ENCODE measurements at regions not wholly inside any gene's neighbourhood (a gene's known extent, or its start where the extent isn't known, plus 50 kb on each side); places are given as distances from the start of the nearest gene placed in this dataset.

DNA sequence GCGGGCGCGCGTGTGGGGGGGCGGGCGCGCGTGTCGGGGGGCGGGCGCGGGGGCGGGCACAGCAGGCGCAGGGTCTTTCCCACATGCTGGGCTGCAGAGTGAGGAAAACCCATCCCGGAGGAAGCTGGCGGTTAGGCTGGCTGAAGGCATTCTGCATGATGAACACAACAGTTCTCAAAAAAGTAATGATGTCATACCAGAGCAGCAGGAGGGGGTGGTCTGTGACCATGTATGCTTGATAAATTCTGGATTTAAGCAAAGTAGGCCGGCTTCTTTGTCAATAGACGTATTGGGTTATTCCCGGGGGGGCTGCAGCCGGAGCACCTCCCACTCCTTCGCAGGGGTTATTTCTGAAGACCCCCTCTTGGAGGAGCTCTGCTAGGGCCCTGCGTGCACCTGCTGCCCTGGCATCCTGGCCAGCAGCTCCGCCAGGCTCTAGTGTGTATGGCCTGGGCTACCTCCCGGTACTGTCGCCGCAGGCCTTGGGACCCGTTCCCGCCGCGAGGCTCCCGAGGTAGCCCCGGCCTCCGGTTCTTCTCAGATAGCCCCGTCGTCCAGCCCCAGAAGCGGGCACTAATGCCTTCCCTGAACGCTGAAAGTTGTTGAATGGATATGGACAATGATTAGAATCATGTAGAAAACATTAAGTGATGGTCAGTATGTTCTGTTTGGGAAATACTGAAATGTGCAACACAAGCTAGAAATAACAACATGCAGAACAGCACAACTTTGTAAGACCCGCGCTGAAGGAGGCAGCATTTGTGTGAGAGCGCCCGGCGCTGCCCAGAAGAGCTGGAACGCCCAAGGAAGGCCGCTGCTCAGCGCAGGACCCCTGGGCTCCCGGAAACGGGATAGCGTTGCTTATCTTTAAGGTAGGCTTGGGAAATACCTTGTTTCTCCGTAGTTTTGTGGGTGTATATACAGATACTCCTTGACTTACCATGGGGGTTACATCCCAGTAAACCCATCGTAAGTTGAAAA, 101.4 kb upstream of the RAB6C start:
- no peak overlapping the region for H3K27ac Mint-ChIP-seq
- ChIA-PET CTCF (interaction anchor here (1.4 kb wide), 2 partner anchors 13 to 45 kb away, joined by 4 to 7 read pairs; no protein-coding TSS in a partner anchor), POLR2A (no interaction called here)
- no peaks in the 10 kb centered on the region for H3K9me3 Mint-ChIP-seq
- no peak for TF ChIP-seq ETV6 (CRISPR knock-in tag; IDR thresholded peaks at IDR 0.05)
- TF ChIP-seq, protein P1, sequence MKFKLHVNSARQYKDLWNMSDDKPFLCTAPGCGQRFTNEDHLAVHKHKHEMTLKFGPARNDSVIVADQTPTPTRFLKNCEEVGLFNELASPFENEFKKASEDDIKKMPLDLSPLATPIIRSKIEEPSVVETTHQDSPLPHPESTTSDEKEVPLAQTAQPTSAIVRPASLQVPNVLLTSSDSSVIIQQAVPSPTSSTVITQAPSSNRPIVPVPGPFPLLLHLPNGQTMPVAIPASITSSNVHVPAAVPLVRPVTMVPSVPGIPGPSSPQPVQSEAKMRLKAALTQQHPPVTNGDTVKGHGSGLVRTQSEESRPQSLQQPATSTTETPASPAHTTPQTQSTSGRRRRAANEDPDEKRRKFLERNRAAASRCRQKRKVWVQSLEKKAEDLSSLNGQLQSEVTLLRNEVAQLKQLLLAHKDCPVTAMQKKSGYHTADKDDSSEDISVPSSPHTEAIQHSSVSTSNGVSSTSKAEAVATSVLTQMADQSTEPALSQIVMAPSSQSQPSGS (CRISPR knock-in tag; IDR thresholded peaks at IDR 0.05; ENCODE audit: borderline replicate concordance, low read depth): no peak
- no peak for TF ChIP-seq NFATC4 (CRISPR knock-in tag; IDR thresholded peaks at IDR 0.05)
- TF ChIP-seq, protein P2, sequence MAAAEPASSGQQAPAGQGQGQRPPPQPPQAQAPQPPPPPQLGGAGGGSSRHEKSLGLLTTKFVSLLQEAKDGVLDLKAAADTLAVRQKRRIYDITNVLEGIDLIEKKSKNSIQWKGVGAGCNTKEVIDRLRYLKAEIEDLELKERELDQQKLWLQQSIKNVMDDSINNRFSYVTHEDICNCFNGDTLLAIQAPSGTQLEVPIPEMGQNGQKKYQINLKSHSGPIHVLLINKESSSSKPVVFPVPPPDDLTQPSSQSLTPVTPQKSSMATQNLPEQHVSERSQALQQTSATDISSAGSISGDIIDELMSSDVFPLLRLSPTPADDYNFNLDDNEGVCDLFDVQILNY (CRISPR knock-in tag; IDR thresholded peaks at IDR 0.05): no peak
- ATAC-seq: peak; percentile 65
- H3K4me1 Mint-ChIP-seq: peaks cover 13% of the 10 kb centered on the region
- H3K4me3 Mint-ChIP-seq: peak overlapping the region; percentile 74
- peak; percentile 33 for DNase-seq (ENCODE audit: low spot score)
- H3K36me3 Mint-ChIP-seq: no peaks in the 10 kb centered on the region
- H3K27me3 Mint-ChIP-seq (ENCODE audit: low read depth): no peaks in the 10 kb centered on the region

DNA sequence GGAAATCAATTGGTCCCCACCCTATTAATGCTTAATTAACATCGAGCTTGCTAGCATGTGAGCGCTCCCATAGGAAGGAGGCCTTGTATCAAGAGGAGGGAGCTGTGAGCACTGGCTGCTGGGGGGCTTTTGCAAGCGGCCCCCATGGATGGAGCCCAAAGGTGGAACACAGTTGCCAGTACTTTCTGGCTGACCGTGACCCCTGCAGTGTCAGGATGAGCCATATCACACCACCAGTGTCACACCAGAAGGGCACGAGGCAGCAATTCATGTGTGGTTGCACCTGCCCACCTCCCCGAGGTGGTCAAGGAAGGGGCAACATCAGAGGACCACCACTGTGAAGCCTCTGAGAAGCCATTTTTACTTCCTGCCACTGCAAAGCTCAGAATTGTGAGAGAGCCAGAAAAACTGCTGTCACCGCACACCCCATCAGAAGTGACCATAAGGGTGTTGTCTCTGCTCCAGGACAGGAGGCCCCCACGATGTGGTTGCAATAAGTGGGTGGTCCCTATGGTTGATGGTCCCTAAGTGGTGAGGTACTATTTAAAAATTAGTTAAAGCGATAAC, 99.8 kb upstream of the RAB6C start:
- Mint-ChIP-seq H3K36me3 (no peaks in the 10 kb centered on the region), H3K4me3 (no peak overlapping the region), H3K27me3 (ENCODE audit: low read depth) (no peaks in the 10 kb centered on the region), H3K9me3 (no peaks in the 10 kb centered on the region), H3K4me1 (peaks cover 13% of the 10 kb centered on the region), H3K27ac (no peak overlapping the region)
- TF ChIP-seq SMAD4 (CRISPR knock-in tag; IDR thresholded peaks at IDR 0.05): no peak
- no peak for TF ChIP-seq CREM (CRISPR knock-in tag; IDR thresholded peaks at IDR 0.05)
- TF ChIP-seq, protein P1 (CRISPR knock-in tag; IDR thresholded peaks at IDR 0.05; ENCODE audit: borderline replicate concordance, low read depth): no peak
- TF ChIP-seq NR2C2 (CRISPR knock-in tag; IDR thresholded peaks at IDR 0.05): no peak
- no peak for TF ChIP-seq CREB1 (CRISPR knock-in tag; IDR thresholded peaks at IDR 0.05)
- no peak for TF ChIP-seq MYBL2 (CRISPR knock-in tag; IDR thresholded peaks at IDR 0.05)
- TF ChIP-seq, protein P3, sequence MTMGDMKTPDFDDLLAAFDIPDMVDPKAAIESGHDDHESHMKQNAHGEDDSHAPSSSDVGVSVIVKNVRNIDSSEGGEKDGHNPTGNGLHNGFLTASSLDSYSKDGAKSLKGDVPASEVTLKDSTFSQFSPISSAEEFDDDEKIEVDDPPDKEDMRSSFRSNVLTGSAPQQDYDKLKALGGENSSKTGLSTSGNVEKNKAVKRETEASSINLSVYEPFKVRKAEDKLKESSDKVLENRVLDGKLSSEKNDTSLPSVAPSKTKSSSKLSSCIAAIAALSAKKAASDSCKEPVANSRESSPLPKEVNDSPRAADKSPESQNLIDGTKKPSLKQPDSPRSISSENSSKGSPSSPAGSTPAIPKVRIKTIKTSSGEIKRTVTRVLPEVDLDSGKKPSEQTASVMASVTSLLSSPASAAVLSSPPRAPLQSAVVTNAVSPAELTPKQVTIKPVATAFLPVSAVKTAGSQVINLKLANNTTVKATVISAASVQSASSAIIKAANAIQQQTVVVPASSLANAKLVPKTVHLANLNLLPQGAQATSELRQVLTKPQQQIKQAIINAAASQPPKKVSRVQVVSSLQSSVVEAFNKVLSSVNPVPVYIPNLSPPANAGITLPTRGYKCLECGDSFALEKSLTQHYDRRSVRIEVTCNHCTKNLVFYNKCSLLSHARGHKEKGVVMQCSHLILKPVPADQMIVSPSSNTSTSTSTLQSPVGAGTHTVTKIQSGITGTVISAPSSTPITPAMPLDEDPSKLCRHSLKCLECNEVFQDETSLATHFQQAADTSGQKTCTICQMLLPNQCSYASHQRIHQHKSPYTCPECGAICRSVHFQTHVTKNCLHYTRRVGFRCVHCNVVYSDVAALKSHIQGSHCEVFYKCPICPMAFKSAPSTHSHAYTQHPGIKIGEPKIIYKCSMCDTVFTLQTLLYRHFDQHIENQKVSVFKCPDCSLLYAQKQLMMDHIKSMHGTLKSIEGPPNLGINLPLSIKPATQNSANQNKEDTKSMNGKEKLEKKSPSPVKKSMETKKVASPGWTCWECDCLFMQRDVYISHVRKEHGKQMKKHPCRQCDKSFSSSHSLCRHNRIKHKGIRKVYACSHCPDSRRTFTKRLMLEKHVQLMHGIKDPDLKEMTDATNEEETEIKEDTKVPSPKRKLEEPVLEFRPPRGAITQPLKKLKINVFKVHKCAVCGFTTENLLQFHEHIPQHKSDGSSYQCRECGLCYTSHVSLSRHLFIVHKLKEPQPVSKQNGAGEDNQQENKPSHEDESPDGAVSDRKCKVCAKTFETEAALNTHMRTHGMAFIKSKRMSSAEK (CRISPR knock-in tag; IDR thresholded peaks at IDR 0.05; ENCODE audit: borderline replicate concordance): no peak
- TF ChIP-seq, protein P4, sequence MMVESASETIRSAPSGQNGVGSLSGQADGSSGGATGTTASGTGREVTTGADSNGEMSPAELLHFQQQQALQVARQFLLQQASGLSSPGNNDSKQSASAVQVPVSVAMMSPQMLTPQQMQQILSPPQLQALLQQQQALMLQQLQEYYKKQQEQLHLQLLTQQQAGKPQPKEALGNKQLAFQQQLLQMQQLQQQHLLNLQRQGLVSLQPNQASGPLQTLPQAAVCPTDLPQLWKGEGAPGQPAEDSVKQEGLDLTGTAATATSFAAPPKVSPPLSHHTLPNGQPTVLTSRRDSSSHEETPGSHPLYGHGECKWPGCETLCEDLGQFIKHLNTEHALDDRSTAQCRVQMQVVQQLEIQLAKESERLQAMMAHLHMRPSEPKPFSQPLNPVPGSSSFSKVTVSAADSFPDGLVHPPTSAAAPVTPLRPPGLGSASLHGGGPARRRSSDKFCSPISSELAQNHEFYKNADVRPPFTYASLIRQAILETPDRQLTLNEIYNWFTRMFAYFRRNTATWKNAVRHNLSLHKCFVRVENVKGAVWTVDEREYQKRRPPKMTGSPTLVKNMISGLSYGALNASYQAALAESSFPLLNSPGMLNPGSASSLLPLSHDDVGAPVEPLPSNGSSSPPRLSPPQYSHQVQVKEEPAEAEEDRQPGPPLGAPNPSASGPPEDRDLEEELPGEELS (CRISPR knock-in tag; IDR thresholded peaks at IDR 0.05): no peak
- no peak for TF ChIP-seq ZNF232 (CRISPR knock-in tag; IDR thresholded peaks at IDR 0.05)
- no peak for TF ChIP-seq HMGA2 (CRISPR knock-in tag; IDR thresholded peaks at IDR 0.05)
- ChIA-PET POLR2A (no interaction called here), CTCF (interaction anchor here (1.0 kb wide), 1 partner anchor 12 kb away, joined by 3 read pairs; no protein-coding TSS in a partner anchor)
- DNase-seq (ENCODE audit: low spot score) (no peak), ATAC-seq (no peak)
